A673 (cell line): ENCODE measurements at regions not wholly inside any gene's neighbourhood (a gene's known extent, or its start where the extent isn't known, plus 50 kb on each side); places are given as distances from the start of the nearest gene placed in this dataset.

ENCODE experiments used
- CTCF ChIP-seq: fragments of 300-800, 200-600 bp; sonication (generic); conservative IDR thresholded peaks from 2 replicates; pipeline ENCODE4 v1.5.1; 2017; ENCODE audit warnings: low read depth, mild to moderate bottlenecking, antibody characterized with exemption, low read length, moderate library complexity, mixed read lengths
- EZH2 ChIP-seq: fragments of 200-600 bp; sonication (generic); IDR thresholded peaks from 2 replicates; pipeline ENCODE4 v1.6.1; 2017; ENCODE audit warnings: borderline replicate concordance, low read depth, mild to moderate bottlenecking, mixed read lengths, antibody characterized with exemption, low read length; ENCODE audit not compliant: poor library complexity, severe bottlenecking

GRCh38 chr17:77066165-77066564 is 74.6 kb upstream of the SEC14L1 start:
- TF ChIP-seq CTCF (no peak), EZH2 (no peak)
